ENCODE measurements at regions not wholly inside any gene's neighbourhood (a gene's known extent, or its start where the extent isn't known, plus 50 kb on each side); places are given as distances from the start of the nearest gene placed in this dataset.

GRCh38 chr12:127113945-127114344 is 1153.0 kb upstream of the TMEM132C start:
- no peaks in the 10 kb centered on the region for H3K79me1 ChIP-seq (ENCODE audit: low read depth, low read length)
- H3K4me3 ChIP-seq (ENCODE audit: extremely low read depth in 1 of 4, insufficient read depth in 2 of 4, low read depth in 3 of 4, low read length in 4 of 4): no peak overlapping the region
- CTCF ChIA-PET (ENCODE audit: partially characterized antibody): no interaction called here
- TF ChIP-seq EZH2 (IDR thresholded peaks at IDR 0.05; ENCODE audit: low read depth, low read length, severe bottlenecking) (no peak), GTF2F1 (IDR thresholded peaks at IDR 0.05; ENCODE audit: borderline replicate concordance, low read depth, low read length) (no peak), YY1 (IDR thresholded peaks at IDR 0.05; ENCODE audit: low read depth, low read length) (no peak), SP2 (IDR thresholded peaks at IDR 0.05; ENCODE audit: low read length) (no peak), BRCA1 (IDR thresholded peaks at IDR 0.05; ENCODE audit: low read depth, low read length) (no peak), SP1 (IDR thresholded peaks at IDR 0.05; ENCODE audit: low read depth, low read length) (no peak), CBX8 (IDR thresholded peaks at IDR 0.05; ENCODE audit: borderline replicate concordance, low read depth, low read length) (no peak), NRF1 (IDR thresholded peaks at IDR 0.05; ENCODE audit: low read depth, low read length) (no peak), POU5F1 (IDR thresholded peaks at IDR 0.05; ENCODE audit: low read depth, low read length) (no peak), SIX5 (IDR thresholded peaks at IDR 0.05; ENCODE audit: low read depth, low read length) (no peak), PHF8 (conservative IDR thresholded peaks at IDR 0.05; ENCODE audit: low read depth, low read length) (no peak)
- WGBS, 2 experiments (ENCODE audit: extremely low coverage in 1 of 2, insufficient coverage in 1 of 2, insufficient read length in 1 of 2, insufficient replicate concordance in 2 of 2, low coverage in 1 of 2, low lambda C conversion rate in 2 of 2, missing lambda C conversion rate in 1 of 2): 44% methylated on average over 2 of the region's 2 CpGs; no CpG with 5 or more reads in 1 of the 2 experiments
- H3K23ac ChIP-seq (ENCODE audit: insufficient read length): no peak overlapping the region
- no peak overlapping the region for H2BK5ac ChIP-seq (ENCODE audit: low read depth, low read length)
- H3K18ac ChIP-seq (ENCODE audit: extremely low read depth, low read length): no peak overlapping the region; the same call in 1 of the 2 replicates
- H3K79me2 ChIP-seq (ENCODE audit: control insufficient read depth in 1 of 2, insufficient read depth in 2 of 2, low read length in 2 of 2): no peaks in the 10 kb centered on the region
- H3K4ac ChIP-seq (replicated peaks; ENCODE audit: insufficient read length, low read depth, low read length): no peak overlapping the region
- peak overlapping the region; percentile 91 for H4K5ac ChIP-seq (ENCODE audit: insufficient read length, low read depth, low read length)
- no peaks in the 10 kb centered on the region for H3K9me3 ChIP-seq (ENCODE audit: insufficient read depth in 2 of 2, low read depth in 1 of 2, low read length in 1 of 2)
- no peak overlapping the region for H2AK5ac ChIP-seq (ENCODE audit: low read depth, low read length)
- no peaks in the 10 kb centered on the region for H3K23me2 ChIP-seq (ENCODE audit: low read depth, low read length)
- no peak overlapping the region for H2BK15ac ChIP-seq (ENCODE audit: low read length)
- H3K27me3 ChIP-seq (replicated peaks in 1 of 4; ENCODE audit: control insufficient read depth in 3 of 4, extremely low read depth in 1 of 4, insufficient read depth in 3 of 4, low read length in 3 of 4): no peaks in the 10 kb centered on the region
- H2BK12ac ChIP-seq (ENCODE audit: low read depth, low read length): no peak overlapping the region
- POLR2A ChIA-PET (ENCODE audit: partially characterized antibody): no interaction called here
- no peaks in the 10 kb centered on the region for H4K20me1 ChIP-seq (replicated peaks in 1 of 2; ENCODE audit: control insufficient read depth in 1 of 2, insufficient read depth in 2 of 2, low read length in 2 of 2)
- H3K9ac ChIP-seq (replicated peaks in 1 of 4; ENCODE audit: extremely low read depth in 1 of 4, low read depth in 3 of 4, low read length in 3 of 4): no peak overlapping the region
- H3K56ac ChIP-seq (replicated peaks; ENCODE audit: insufficient read length, low read depth, low read length): no peak overlapping the region
- no peak overlapping the region for H4K91ac ChIP-seq (replicated peaks; ENCODE audit: insufficient read length, low read length)
- no peak overlapping the region; a peak in 1 of 4 replicates for H3K4me2 ChIP-seq (ENCODE audit: insufficient read depth in 1 of 2, low read depth in 2 of 2, low read length in 2 of 2)
- no peak overlapping the region for H2BK120ac ChIP-seq (replicated peaks; ENCODE audit: low read depth, low read length)
- H3K27ac ChIP-seq (ENCODE audit: low read depth, low read length): no peak overlapping the region
- DNase-seq (ENCODE audit: low read depth in 1 of 2, low spot score in 2 of 2) (no peak), FAIRE-seq (no peak)
- peak overlapping the region; percentile 40; the same call in 1 of the 2 replicates for H2AFZ ChIP-seq (ENCODE audit: low read length)
- no peak overlapping the region for H2BK20ac ChIP-seq (ENCODE audit: low read length)
- H3K36me3 ChIP-seq (ENCODE audit: control insufficient read depth in 2 of 4, insufficient read depth in 4 of 4, low read length in 3 of 4): no peaks in the 10 kb centered on the region
- no peak overlapping the region for H3K14ac ChIP-seq (ENCODE audit: insufficient read length)
- no peak overlapping the region for H4K8ac ChIP-seq (ENCODE audit: extremely low read depth, insufficient read depth, low read length)
- H3K4me1 ChIP-seq (replicated peaks in 1 of 4; ENCODE audit: control insufficient read depth in 3 of 4, insufficient read depth in 4 of 4, low read length in 3 of 4): peaks cover 0 to 3% (median 1%) of the 10 kb centered on the region in 4 experiments; a peak in 4 of 7 replicates
